ENCODE measurements at regions not wholly inside any gene's neighbourhood (a gene's known extent, or its start where the extent isn't known, plus 50 kb on each side); places are given as distances from the start of the nearest gene placed in this dataset.

DNA sequence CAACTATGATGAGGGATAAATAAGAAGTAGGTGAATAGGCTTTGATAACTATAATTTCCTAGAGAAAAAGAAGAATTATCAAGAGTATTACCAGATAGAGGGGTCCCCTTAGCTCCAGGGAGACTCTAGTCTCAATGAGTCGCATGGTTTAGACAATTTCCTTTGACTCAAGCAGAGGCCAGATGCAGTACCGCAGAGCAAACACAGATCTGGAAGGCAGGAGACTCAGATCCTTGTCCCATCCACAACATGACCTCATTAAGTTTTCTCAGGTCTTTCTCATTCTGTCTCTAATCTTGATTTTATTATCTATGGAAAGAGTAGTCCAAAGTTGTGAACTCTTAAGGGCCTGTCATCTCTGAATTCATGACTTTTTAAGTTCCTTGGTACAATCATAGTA lies 987.9 kb downstream of the NTRK3 start:
- TF ChIP-seq, protein P1, sequence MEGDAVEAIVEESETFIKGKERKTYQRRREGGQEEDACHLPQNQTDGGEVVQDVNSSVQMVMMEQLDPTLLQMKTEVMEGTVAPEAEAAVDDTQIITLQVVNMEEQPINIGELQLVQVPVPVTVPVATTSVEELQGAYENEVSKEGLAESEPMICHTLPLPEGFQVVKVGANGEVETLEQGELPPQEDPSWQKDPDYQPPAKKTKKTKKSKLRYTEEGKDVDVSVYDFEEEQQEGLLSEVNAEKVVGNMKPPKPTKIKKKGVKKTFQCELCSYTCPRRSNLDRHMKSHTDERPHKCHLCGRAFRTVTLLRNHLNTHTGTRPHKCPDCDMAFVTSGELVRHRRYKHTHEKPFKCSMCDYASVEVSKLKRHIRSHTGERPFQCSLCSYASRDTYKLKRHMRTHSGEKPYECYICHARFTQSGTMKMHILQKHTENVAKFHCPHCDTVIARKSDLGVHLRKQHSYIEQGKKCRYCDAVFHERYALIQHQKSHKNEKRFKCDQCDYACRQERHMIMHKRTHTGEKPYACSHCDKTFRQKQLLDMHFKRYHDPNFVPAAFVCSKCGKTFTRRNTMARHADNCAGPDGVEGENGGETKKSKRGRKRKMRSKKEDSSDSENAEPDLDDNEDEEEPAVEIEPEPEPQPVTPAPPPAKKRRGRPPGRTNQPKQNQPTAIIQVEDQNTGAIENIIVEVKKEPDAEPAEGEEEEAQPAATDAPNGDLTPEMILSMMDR (IDR thresholded peaks at IDR 0.05; ENCODE audit: poor library complexity, severe bottlenecking): no peak
- TF ChIP-seq, protein P2, sequence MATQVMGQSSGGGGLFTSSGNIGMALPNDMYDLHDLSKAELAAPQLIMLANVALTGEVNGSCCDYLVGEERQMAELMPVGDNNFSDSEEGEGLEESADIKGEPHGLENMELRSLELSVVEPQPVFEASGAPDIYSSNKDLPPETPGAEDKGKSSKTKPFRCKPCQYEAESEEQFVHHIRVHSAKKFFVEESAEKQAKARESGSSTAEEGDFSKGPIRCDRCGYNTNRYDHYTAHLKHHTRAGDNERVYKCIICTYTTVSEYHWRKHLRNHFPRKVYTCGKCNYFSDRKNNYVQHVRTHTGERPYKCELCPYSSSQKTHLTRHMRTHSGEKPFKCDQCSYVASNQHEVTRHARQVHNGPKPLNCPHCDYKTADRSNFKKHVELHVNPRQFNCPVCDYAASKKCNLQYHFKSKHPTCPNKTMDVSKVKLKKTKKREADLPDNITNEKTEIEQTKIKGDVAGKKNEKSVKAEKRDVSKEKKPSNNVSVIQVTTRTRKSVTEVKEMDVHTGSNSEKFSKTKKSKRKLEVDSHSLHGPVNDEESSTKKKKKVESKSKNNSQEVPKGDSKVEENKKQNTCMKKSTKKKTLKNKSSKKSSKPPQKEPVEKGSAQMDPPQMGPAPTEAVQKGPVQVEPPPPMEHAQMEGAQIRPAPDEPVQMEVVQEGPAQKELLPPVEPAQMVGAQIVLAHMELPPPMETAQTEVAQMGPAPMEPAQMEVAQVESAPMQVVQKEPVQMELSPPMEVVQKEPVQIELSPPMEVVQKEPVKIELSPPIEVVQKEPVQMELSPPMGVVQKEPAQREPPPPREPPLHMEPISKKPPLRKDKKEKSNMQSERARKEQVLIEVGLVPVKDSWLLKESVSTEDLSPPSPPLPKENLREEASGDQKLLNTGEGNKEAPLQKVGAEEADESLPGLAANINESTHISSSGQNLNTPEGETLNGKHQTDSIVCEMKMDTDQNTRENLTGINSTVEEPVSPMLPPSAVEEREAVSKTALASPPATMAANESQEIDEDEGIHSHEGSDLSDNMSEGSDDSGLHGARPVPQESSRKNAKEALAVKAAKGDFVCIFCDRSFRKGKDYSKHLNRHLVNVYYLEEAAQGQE (IDR thresholded peaks at IDR 0.05; ENCODE audit: borderline replicate concordance): no peak
- TF ChIP-seq TAF1 (IDR thresholded peaks at IDR 0.05; ENCODE audit: low read depth) (no peak), RAD21 (conservative IDR thresholded peaks at IDR 0.05) (no peak), SMC3 (conservative IDR thresholded peaks at IDR 0.05; ENCODE audit: poor library complexity) (no peak), POLR2AphosphoS5 (IDR thresholded peaks at IDR 0.05) (no peak), EZH2 (IDR thresholded peaks at IDR 0.05; ENCODE audit: borderline replicate concordance, insufficient read depth, low read length, poor library complexity, severe bottlenecking) (no peak)

All from neural cell (in vitro differentiated cells).